HCT116 (cell line): ENCODE measurements at regions not wholly inside any gene's neighbourhood (a gene's known extent, or its start where the extent isn't known, plus 50 kb on each side); places are given as distances from the start of the nearest gene placed in this dataset.

ENCODE experiments used
- ATAC-seq: fragments of 200-7000 bp; cut with Tn5 transposase; 2 replicates; pipeline ENCODE4 v1.9.1; 2020; ENCODE audit warnings: mild to moderate bottlenecking, moderate library complexity
- BruUV-seq: library from RNA; stranded (reverse); fragments of 400-500 nt; replicated peaks from 2 replicates; lab custom pipeline; 2021; lab: Mats Ljungman, UMichigan
- CTCF ChIA-PET: fragments of 300-600 bp; sonication (Branson Sonifier 250); formaldehyde crosslinking; loops from one replicate; lab custom pipeline; 2021; ENCODE audit warnings: antibody characterized with exemption; lab: Charles Lee
- POLR2A ChIA-PET: fragments of 300-600, 350-600 bp; sonication (Branson Sonifier 250); formaldehyde crosslinking; loops from one replicate; lab custom pipeline; 2021; ENCODE audit warnings: antibody characterized with exemption; lab: Charles Lee
- RAD21 ChIA-PET, 2 experiments: fragments of 300-600 bp; sonication (Branson Sonifier 250); formaldehyde crosslinking; loops; one replicate each; lab custom pipeline; 2023; ENCODE audit warnings: low total read pairs in 2 of 2; ENCODE audit not compliant: uncharacterized antibody in 2 of 2, unreplicated experiment in 2 of 2, low non-redundant PET in 1 of 2; lab: Charles Lee
- DNase-seq: peaks from one replicate; pipeline ENCODE4 v3.0.0-alpha.2; 2010; ENCODE audit warnings: low read depth, low spot score
- H2AFZ ChIP-seq: fragments of 200-600 bp; shearing (Covaris generic), sonication (generic); 2 replicates; pipeline ENCODE4 v1.6.1; 2017; ENCODE audit warnings: low read depth, mixed run types, mixed read lengths, antibody characterized with exemption, low read length; ENCODE audit not compliant: poor library complexity, severe bottlenecking
- H3K27ac ChIP-seq: 2 replicates; pipeline ENCODE4 v1.5.1; 2012; ENCODE audit warnings: low read depth, low read length
- H3K27me3 ChIP-seq: fragments of 200-600 bp; sonication (generic); 2 replicates; pipeline ENCODE4 v1.6.1; 2016; ENCODE audit warnings: mixed run types, low read length, mixed read lengths; ENCODE audit not compliant: insufficient read depth
- H3K36me3 ChIP-seq, 2 experiments: fragments of 200-500 bp in 1 of 2; fragments of 200-600 bp in 1 of 2; sonication (Bioruptor generic) in 1 of 2; sonication (generic) in 1 of 2; 2 replicates each; pipeline versions ENCODE4 v1.5.1 to v1.6.1; 2014 to 2016; ENCODE audit warnings: low read length in 2 of 2, inconsistent platforms in 1 of 2, mixed read lengths in 1 of 2, mixed run types in 1 of 2; ENCODE audit not compliant: insufficient read depth in 2 of 2, control insufficient read depth in 1 of 2
- H3K4me1 ChIP-seq, 2 experiments: fragments of 200-600 bp in 1 of 2; sonication (generic) in 1 of 2; 2 replicates each; pipeline versions ENCODE4 v1.5.1 to v1.6.1; 2012 to 2017; ENCODE audit warnings: low read length in 2 of 2, inconsistent platforms in 1 of 2, mild to moderate bottlenecking in 1 of 2, mixed read lengths in 1 of 2, mixed run types in 1 of 2, moderate library complexity in 1 of 2; ENCODE audit not compliant: insufficient read depth in 2 of 2, control insufficient read depth in 1 of 2
- H3K4me2 ChIP-seq: fragments of 200-600 bp; sonication (generic); 2 replicates; pipeline ENCODE4 v1.6.1; 2017; ENCODE audit warnings: mixed run types, low read length, mixed read lengths
- H3K4me3 ChIP-seq, 2 experiments: fragments of 200-600 bp in 1 of 2; sonication (generic) in 1 of 2; replicated peaks in 1 of 2; 2 replicates each; pipeline ENCODE4 v1.5.1; 2011 to 2016; ENCODE audit warnings: low read length in 2 of 2, control low read depth in 1 of 2, low read depth in 1 of 2, mild to moderate bottlenecking in 1 of 2, mixed read lengths in 1 of 2, mixed run types in 1 of 2
- H3K79me2 ChIP-seq: fragments of 200-600 bp; sonication (generic); 2 replicates; pipeline ENCODE4 v1.6.1; 2017; ENCODE audit warnings: mild to moderate bottlenecking, mixed run types, low read length, moderate library complexity, mixed read lengths; ENCODE audit not compliant: insufficient read depth
- H3K9ac ChIP-seq: fragments of 200-600 bp; sonication (generic); 2 replicates; pipeline ENCODE4 v1.6.1; 2016; ENCODE audit warnings: low read length, mixed read lengths
- H3K9me2 ChIP-seq: fragments of 200-600 bp; sonication (generic), shearing (Covaris generic); 2 replicates; pipeline ENCODE4 v1.6.1; 2017; ENCODE audit warnings: mixed run types, mild to moderate bottlenecking, moderate library complexity; ENCODE audit not compliant: insufficient read depth
- H3K9me3 ChIP-seq, 2 experiments: fragments of 200-500 bp in 1 of 2; fragments of 200-600 bp in 1 of 2; sonication (Bioruptor generic) in 1 of 2; sonication (generic) in 1 of 2; 2 replicates each; pipeline ENCODE4 v1.6.1; 2014 to 2017; ENCODE audit warnings: low read length in 2 of 2, mixed read lengths in 2 of 2, inconsistent platforms in 1 of 2, low read depth in 1 of 2, mild to moderate bottlenecking in 1 of 2, mixed run types in 1 of 2, moderate library complexity in 1 of 2; ENCODE audit not compliant: control insufficient read depth in 1 of 2, insufficient read depth in 1 of 2
- H4K20me1 ChIP-seq: fragments of 200-600 bp; sonication (generic), shearing (Covaris generic); 2 replicates; pipeline ENCODE4 v1.6.1; 2017; ENCODE audit warnings: mixed run types, mild to moderate bottlenecking, moderate library complexity; ENCODE audit not compliant: insufficient read depth
- CBX3 ChIP-seq: IDR thresholded peaks from 2 replicates; pipeline ENCODE4 v1.6.1; 2012; ENCODE audit warnings: low read depth
- EGR1 ChIP-seq: IDR thresholded peaks from 2 replicates; pipeline ENCODE4 v1.6.1; 2012; ENCODE audit warnings: low read depth
- ELF1 ChIP-seq: IDR thresholded peaks from 2 replicates; pipeline ENCODE4 v1.6.1; 2012; ENCODE audit warnings: low read depth, borderline replicate concordance
- EZH2 ChIP-seq: fragments of 200-600 bp; sonication (generic); IDR thresholded peaks from 2 replicates; pipeline ENCODE4 v1.6.1; 2017; ENCODE audit warnings: antibody characterized with exemption, mixed run types
- EZH2phosphoT487 ChIP-seq: fragments of 200-600 bp; IDR thresholded peaks from 2 replicates; pipeline ENCODE4 v1.6.1; 2018; ENCODE audit warnings: antibody characterized with exemption, borderline replicate concordance
- JUND ChIP-seq: IDR thresholded peaks from 2 replicates; pipeline ENCODE4 v1.6.1; 2012
- RAD21 ChIP-seq: IDR thresholded peaks from 2 replicates; pipeline ENCODE4 v1.6.1; 2012; ENCODE audit warnings: low read depth, mild to moderate bottlenecking
- SIN3A ChIP-seq: IDR thresholded peaks from 2 replicates; pipeline ENCODE4 v1.6.1; 2012; ENCODE audit warnings: low read depth
- SP1 ChIP-seq: IDR thresholded peaks from 2 replicates; pipeline ENCODE4 v1.6.1; 2012; ENCODE audit warnings: low read depth
- TCF7L2 ChIP-seq: IDR thresholded peaks from 2 replicates; pipeline ENCODE4 v1.7.0; 2011; ENCODE audit warnings: borderline replicate concordance, inconsistent platforms; ENCODE audit not compliant: insufficient read depth, insufficient read length; ENCODE audit errors: extremely low read depth
- ZFX ChIP-seq: fragments of 450-650 bp; IDR thresholded peaks from 2 replicates; pipeline ENCODE4 v1.6.1; 2017
- intact Hi-C: fragments of 100-400 bp; cut with micrococcal nuclease; formaldehyde crosslinking; loops from 2 replicates; pipeline ENCODE4 v1.10.0; 2022
- TF ChIP-seq, protein P1 (sequence below): IDR thresholded peaks from 2 replicates; pipeline ENCODE4 v1.6.1; 2011; ENCODE audit warnings: mild to moderate bottlenecking, low read length, moderate library complexity; ENCODE audit not compliant: insufficient replicate concordance; ENCODE audit errors: extremely low read depth
- TF ChIP-seq, protein P2 (sequence below): IDR thresholded peaks from 2 replicates; pipeline ENCODE4 v1.6.1; 2012; ENCODE audit warnings: low read depth
- TF ChIP-seq, protein P3 (sequence below), 3 experiments: fragments of 200-600 bp in 1 of 3; sonication (generic) in 1 of 3; IDR thresholded peaks in 2 of 3; conservative IDR thresholded peaks in 1 of 3; 2 replicates each; pipeline ENCODE4 v1.5.1; 2012 to 2017; ENCODE audit warnings: low read depth in 2 of 3, low read length in 2 of 3, antibody characterized with exemption in 1 of 3, borderline replicate concordance in 1 of 3, control low read depth in 1 of 3, mild to moderate bottlenecking in 1 of 3, mixed read lengths in 1 of 3, mixed run types in 1 of 3, moderate library complexity in 1 of 3; ENCODE audit not compliant: insufficient read depth in 1 of 3
- TF ChIP-seq, protein P4 (sequence below): IDR thresholded peaks from 2 replicates; pipeline ENCODE4 v1.6.1; 2012

DNA sequence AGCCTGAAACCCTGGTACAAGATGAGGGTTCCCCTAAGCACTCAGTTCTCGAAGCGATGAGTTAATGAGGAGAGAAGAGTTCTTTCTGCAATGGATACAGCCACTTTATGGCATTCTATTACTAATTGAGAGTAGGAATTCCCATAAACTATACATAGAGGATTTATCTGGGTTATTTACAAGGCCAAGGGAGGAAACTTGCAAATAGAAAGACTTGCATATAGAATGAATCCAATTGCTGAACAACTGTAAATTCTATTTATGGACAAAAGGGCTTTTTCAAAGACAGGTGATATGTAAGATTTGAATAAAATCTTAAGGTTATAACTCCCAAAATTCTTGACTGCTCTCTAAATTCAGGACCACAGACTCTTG lies 182.2 kb downstream of the PPARGC1A start:
- no peak for TF ChIP-seq EZH2phosphoT487
- TF ChIP-seq SP1 = no peak
- TF ChIP-seq, protein P1, sequence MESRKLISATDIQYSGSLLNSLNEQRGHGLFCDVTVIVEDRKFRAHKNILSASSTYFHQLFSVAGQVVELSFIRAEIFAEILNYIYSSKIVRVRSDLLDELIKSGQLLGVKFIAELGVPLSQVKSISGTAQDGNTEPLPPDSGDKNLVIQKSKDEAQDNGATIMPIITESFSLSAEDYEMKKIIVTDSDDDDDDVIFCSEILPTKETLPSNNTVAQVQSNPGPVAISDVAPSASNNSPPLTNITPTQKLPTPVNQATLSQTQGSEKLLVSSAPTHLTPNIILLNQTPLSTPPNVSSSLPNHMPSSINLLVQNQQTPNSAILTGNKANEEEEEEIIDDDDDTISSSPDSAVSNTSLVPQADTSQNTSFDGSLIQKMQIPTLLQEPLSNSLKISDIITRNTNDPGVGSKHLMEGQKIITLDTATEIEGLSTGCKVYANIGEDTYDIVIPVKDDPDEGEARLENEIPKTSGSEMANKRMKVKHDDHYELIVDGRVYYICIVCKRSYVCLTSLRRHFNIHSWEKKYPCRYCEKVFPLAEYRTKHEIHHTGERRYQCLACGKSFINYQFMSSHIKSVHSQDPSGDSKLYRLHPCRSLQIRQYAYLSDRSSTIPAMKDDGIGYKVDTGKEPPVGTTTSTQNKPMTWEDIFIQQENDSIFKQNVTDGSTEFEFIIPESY = no peak
- TF ChIP-seq JUND = no peak
- TF ChIP-seq, protein P2, sequence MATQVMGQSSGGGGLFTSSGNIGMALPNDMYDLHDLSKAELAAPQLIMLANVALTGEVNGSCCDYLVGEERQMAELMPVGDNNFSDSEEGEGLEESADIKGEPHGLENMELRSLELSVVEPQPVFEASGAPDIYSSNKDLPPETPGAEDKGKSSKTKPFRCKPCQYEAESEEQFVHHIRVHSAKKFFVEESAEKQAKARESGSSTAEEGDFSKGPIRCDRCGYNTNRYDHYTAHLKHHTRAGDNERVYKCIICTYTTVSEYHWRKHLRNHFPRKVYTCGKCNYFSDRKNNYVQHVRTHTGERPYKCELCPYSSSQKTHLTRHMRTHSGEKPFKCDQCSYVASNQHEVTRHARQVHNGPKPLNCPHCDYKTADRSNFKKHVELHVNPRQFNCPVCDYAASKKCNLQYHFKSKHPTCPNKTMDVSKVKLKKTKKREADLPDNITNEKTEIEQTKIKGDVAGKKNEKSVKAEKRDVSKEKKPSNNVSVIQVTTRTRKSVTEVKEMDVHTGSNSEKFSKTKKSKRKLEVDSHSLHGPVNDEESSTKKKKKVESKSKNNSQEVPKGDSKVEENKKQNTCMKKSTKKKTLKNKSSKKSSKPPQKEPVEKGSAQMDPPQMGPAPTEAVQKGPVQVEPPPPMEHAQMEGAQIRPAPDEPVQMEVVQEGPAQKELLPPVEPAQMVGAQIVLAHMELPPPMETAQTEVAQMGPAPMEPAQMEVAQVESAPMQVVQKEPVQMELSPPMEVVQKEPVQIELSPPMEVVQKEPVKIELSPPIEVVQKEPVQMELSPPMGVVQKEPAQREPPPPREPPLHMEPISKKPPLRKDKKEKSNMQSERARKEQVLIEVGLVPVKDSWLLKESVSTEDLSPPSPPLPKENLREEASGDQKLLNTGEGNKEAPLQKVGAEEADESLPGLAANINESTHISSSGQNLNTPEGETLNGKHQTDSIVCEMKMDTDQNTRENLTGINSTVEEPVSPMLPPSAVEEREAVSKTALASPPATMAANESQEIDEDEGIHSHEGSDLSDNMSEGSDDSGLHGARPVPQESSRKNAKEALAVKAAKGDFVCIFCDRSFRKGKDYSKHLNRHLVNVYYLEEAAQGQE = no peak
- no peak for TF ChIP-seq TCF7L2
- no peak for TF ChIP-seq EGR1
- TF ChIP-seq, protein P3, sequence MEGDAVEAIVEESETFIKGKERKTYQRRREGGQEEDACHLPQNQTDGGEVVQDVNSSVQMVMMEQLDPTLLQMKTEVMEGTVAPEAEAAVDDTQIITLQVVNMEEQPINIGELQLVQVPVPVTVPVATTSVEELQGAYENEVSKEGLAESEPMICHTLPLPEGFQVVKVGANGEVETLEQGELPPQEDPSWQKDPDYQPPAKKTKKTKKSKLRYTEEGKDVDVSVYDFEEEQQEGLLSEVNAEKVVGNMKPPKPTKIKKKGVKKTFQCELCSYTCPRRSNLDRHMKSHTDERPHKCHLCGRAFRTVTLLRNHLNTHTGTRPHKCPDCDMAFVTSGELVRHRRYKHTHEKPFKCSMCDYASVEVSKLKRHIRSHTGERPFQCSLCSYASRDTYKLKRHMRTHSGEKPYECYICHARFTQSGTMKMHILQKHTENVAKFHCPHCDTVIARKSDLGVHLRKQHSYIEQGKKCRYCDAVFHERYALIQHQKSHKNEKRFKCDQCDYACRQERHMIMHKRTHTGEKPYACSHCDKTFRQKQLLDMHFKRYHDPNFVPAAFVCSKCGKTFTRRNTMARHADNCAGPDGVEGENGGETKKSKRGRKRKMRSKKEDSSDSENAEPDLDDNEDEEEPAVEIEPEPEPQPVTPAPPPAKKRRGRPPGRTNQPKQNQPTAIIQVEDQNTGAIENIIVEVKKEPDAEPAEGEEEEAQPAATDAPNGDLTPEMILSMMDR (IDR thresholded peaks at IDR 0.05 in 2 of 3, conservative IDR thresholded peaks at IDR 0.05 in 1 of 3; ENCODE audit: borderline replicate concordance in 1 of 3, insufficient read depth in 1 of 3, low read depth in 2 of 3, low read length in 2 of 3) = no peak
- TF ChIP-seq, protein P4, sequence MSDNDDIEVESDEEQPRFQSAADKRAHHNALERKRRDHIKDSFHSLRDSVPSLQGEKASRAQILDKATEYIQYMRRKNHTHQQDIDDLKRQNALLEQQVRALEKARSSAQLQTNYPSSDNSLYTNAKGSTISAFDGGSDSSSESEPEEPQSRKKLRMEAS = no peak
- TF ChIP-seq SIN3A = no peak
- TF ChIP-seq CBX3 = no peak
- TF ChIP-seq RAD21 = no peak
- no peak for TF ChIP-seq ELF1
- no peak for TF ChIP-seq ZFX
- no peak for TF ChIP-seq EZH2
- ChIA-PET RAD21 (no interaction called here), POLR2A (no interaction called here), CTCF (no interaction called here)
- Histone ChIP-seq H3K27ac (no peak overlapping the region), H3K9ac (no peak overlapping the region), H3K27me3 (no peaks in the 10 kb centered on the region), H3K9me2 (no peaks in the 10 kb centered on the region), H3K9me3 (peaks cover 0 to 20% of the 10 kb centered on the region in 2 experiments; a peak in 2 of 4 replicates), H3K36me3 (no peaks in the 10 kb centered on the region), H3K4me1 (no peaks in the 10 kb centered on the region), H3K79me2 (no peaks in the 10 kb centered on the region), H4K20me1 (no peaks in the 10 kb centered on the region), H3K4me2 (no peak overlapping the region), H2AFZ (no peak overlapping the region), H3K4me3 (no peak overlapping the region)
- no TSS peak for BruUV-seq
- intact Hi-C loops = no loop called here
- ATAC-seq (no peak), DNase-seq (no peak)
